ENCODE measurements at regions not wholly inside any gene's neighbourhood (a gene's known extent, or its start where the extent isn't known, plus 50 kb on each side); places are given as distances from the start of the nearest gene placed in this dataset.
A peak's percentile ranks its signal among the peaks of the same experiment; 100 is the strongest.

DNA sequence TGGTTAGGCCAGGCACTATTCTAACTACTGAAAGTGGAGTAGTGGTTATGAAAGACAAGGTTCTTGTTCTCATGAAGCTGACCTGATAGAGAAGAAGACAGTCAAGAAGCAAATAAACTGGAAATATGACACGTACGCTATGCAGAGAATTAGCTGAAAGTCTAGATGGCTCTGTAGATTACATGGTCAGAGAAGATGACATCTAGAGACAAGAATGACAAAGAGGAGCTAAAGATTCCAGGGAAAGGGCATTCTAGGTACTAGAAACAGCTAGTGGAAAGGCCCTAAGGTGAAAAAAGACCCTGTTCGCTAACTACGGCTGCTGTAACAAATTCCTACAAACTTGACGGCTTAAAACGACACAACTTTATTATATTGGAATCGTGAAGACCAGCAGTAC, 68.0 kb upstream of the NRIP1 start:
- no peaks in the 10 kb centered on the region for H3K36me3 ChIP-seq
- H3K4me3 ChIP-seq, result no peak overlapping the region
- H3K9me3 ChIP-seq, result no peaks in the 10 kb centered on the region
- H3K27ac ChIP-seq, result no peak overlapping the region
- no peaks in the 10 kb centered on the region for H3K27me3 ChIP-seq (ENCODE audit: low read depth)
- DNase-seq (no peak), ATAC-seq (no peak)
- TF ChIP-seq, protein P1, sequence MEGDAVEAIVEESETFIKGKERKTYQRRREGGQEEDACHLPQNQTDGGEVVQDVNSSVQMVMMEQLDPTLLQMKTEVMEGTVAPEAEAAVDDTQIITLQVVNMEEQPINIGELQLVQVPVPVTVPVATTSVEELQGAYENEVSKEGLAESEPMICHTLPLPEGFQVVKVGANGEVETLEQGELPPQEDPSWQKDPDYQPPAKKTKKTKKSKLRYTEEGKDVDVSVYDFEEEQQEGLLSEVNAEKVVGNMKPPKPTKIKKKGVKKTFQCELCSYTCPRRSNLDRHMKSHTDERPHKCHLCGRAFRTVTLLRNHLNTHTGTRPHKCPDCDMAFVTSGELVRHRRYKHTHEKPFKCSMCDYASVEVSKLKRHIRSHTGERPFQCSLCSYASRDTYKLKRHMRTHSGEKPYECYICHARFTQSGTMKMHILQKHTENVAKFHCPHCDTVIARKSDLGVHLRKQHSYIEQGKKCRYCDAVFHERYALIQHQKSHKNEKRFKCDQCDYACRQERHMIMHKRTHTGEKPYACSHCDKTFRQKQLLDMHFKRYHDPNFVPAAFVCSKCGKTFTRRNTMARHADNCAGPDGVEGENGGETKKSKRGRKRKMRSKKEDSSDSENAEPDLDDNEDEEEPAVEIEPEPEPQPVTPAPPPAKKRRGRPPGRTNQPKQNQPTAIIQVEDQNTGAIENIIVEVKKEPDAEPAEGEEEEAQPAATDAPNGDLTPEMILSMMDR (IDR thresholded peaks at IDR 0.05), result no peak
- peaks cover 13% of the 10 kb centered on the region for H3K4me1 ChIP-seq
- intact Hi-C loops (cut with DNase I), result no loop called here

DNA sequence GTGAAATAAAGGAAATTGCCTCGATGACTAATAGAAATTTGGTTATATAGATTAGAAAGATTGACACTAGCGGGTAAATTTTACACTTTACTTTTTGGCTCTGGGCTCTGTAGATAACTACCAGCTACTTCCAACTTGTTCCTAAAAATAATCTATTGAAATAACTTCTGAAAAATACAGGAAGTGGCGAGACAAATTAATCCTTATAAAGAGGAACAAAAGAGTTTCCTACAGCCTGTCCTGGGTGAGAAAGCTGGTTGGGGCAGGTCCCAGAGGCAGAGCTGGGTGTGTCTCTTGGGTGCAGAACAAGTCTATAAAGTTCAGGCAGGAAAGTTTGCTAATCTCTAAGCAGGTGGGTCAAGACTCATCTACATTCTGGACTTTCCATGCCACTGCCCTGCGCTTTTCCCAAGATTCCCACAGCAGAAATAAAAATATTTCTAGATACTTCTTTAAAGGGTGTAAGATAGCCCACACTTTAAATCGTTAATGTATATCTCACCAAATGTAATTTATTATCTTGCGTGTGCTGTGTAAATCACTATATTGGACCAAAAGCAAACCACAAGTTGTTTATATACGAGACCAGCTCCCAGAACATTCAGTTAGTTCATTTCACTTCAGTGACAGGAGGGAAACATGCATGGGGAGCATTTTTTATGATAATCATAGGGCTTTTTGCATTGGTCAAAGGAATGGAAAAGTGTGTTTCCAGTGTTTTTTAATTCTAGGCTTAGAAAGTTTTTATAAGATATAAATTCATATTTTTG, 70.1 kb upstream of the NRIP1 start:
- Histone ChIP-seq H3K9me3 (no peaks in the 10 kb centered on the region), H3K27me3 (ENCODE audit: low read depth) (no peaks in the 10 kb centered on the region), H3K4me3 (no peak overlapping the region), H3K36me3 (no peaks in the 10 kb centered on the region), H3K4me1 (peaks cover 22% of the 10 kb centered on the region), H3K27ac (no peak overlapping the region)
- DNase-seq (peak; percentile 48), ATAC-seq (peak; percentile 51 to 57)
- TF ChIP-seq, protein P1 (IDR thresholded peaks at IDR 0.05), result no peak
- intact Hi-C loops (cut with DNase I), result no loop called here

DNA sequence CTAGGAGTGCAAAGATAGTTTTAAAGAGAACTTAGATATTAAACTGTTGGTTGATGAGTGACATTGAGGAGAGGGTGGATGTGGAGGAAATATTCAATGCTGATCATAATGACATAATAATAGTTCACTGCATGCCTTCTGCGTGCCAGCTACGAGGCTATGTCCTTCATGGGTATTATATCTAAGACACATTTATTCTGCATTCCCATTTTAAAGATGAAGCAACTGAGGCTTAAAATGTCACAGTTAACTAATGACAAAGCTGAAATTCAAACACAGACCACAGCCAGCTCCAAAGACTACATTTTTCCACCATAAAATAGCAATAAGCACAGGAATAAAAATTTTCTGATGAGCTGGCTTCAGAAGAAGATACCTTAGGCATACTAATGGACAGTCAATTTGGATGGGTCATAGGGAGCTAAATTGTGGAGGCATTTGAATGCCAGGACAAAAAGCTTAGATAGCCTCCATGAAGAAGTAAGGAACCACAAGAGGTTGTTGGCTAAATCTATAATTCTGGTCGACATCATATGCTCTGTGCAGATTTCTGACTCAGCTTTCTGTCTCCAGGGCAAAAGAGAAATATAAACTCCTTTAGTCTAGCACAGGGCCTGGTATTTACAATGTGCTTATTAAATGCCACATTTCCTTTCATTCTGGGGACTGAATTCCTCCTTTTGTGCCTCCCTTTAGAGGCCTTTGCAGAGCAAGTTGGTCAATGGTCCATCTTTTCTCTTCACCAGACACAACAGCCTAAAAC, 71.2 kb upstream of the NRIP1 start:
- no peak overlapping the region for H3K4me3 ChIP-seq
- H3K27me3 ChIP-seq (ENCODE audit: low read depth), result no peaks in the 10 kb centered on the region
- no peak for DNase-seq
- no peaks in the 10 kb centered on the region for H3K36me3 ChIP-seq
- H3K27ac ChIP-seq, result no peak overlapping the region
- intact Hi-C loops (cut with DNase I), result no loop called here
- no peak for ATAC-seq
- TF ChIP-seq, protein P1 (IDR thresholded peaks at IDR 0.05), result no peak
- no peaks in the 10 kb centered on the region for H3K9me3 ChIP-seq
- peaks cover 34% of the 10 kb centered on the region for H3K4me1 ChIP-seq

DNA sequence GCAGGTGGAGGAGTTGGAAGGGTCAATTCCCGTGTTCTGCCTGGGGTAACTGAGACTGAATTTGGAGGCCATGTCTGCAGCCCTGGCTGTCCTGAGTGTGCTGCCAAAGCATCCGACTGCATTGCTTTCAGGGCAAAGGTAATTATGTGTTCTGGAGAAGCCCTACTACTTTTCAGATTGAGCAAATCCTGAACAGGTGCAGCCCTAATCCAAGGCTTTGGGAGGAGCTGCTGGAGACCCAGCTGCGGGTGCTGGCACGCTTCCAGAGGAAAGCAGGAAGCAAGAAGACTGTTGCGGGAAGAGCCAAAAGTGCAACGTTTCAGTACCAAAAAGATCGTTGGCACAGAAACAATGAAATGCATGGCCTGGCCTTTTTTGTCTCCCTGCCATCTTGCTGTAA, 73.7 kb upstream of the NRIP1 start:
- TF ChIP-seq, protein P1 (IDR thresholded peaks at IDR 0.05), result no peak

DNA sequence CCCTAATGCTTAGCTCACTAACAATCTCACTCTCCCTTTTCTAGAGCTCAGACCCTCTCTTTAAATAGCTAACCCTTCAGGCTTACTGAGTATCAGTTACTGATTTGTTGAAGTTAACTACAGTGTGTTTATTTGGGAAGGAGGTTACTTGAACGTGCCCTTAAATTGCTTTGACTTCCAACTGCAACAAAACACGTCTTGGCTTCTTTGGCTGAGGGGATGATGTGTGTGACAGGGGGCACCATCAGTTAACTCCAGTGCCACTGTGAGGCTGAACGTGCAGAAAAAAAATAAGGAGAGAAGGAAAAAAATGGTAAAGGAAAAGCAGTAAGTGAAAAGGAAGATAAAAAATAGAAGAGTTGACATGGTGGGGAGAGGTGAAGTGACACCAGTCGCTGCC, 75.1 kb upstream of the NRIP1 start:
- Histone ChIP-seq H3K27me3 (ENCODE audit: low read depth) (no peaks in the 10 kb centered on the region), H3K36me3 (no peaks in the 10 kb centered on the region), H3K9me3 (no peaks in the 10 kb centered on the region), H3K4me3 (no peak overlapping the region), H3K27ac (no peak overlapping the region), H3K4me1 (peaks cover 26% of the 10 kb centered on the region)
- intact Hi-C loops (cut with DNase I), result no loop called here
- DNase-seq (no peak), ATAC-seq (no peak)
- TF ChIP-seq, protein P1 (IDR thresholded peaks at IDR 0.05), result no peak

More for the DNA sequence above, 73.7 kb upstream of the NRIP1 start:
- Histone ChIP-seq H3K36me3 (no peaks in the 10 kb centered on the region), H3K9me3 (no peaks in the 10 kb centered on the region), H3K27ac (no peak overlapping the region), H3K27me3 (ENCODE audit: low read depth) (no peaks in the 10 kb centered on the region), H3K4me3 (no peak overlapping the region), H3K4me1 (peaks cover 35% of the 10 kb centered on the region)
- intact Hi-C loops (cut with DNase I), result no loop called here
- DNase-seq, result no peak
- ATAC-seq, result no peak
